ENCODE measurements at regions not wholly inside any gene's neighbourhood (a gene's known extent, or its start where the extent isn't known, plus 50 kb on each side); places are given as distances from the start of the nearest gene placed in this dataset.

DNA sequence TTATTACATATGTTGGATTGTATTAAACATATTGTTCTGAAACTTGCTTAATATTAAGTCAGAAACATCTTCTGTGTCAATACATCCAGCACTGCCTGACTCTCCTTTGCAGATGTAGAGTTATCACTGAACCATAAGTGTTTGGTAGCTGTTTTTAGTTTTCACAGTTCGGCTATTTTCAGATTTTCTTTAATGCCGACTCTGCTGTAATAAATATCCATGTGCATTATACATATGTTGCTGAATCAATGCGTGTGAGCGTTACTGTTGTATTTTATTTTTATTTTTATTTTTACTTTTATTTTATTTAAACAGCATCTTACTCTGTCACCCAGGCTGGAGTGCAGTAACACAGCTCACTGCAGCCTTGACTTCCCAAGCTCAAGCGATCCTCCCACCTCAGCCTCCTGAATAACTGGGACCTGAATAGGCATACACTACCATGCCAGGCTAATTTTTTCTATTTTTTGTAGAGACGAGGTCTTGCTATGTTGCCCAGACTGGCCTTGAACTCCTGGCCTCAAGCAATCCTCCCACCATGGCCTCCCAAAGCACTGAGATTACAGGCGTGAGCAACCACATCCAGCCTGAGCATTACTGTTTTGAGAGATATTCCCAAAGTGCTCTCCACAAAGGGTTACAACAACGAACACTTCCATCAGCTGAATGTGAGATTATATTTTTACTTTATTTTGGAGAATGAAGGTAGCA lies 50.7 kb upstream of the NOCT start:
- Histone ChIP-seq H3K9me3 (no peaks in the 10 kb centered on the region), H3K36me3 (replicated peaks) (no peaks in the 10 kb centered on the region), H3K27me3 (ENCODE audit: low read depth) (no peaks in the 10 kb centered on the region; the same call in 1 of the 2 replicates), H3K4me1 (no peaks in the 10 kb centered on the region; the same call in 1 of the 2 replicates), H3K4me3 (no peak overlapping the region)
- DNase-seq (ENCODE audit: low spot score in 2 of 2): no peak
- in situ Hi-C loops (cut with MboI; ENCODE audit: low sequenced_read_pairs): no loop called here

DNA sequence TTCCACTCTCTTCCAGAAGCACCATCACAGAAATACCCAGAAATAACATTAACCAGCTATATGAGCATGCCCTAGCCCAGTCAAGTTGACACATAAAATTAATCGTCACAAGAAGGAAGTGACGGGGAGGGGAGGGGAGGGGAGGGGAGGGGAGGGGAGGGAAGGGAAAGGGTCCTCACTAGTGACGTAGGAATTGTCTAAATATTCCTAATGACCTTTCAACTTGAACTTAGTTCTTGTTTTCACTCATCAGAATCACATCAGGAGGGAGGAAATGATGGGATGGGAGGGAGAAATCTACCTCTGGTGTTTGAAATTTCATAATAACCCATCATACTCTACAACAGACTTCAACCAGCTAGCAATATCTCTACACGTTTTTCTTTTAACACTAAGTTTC lies 52.2 kb upstream of the NOCT start:
- no peaks in the 10 kb centered on the region for H3K27me3 ChIP-seq (ENCODE audit: low read depth)
- H3K4me3 ChIP-seq: no peak overlapping the region

GRCh38 chr4:138961664-138962063 lies 53.9 kb upstream of the NOCT start:
- no peaks in the 10 kb centered on the region for H3K9me3 ChIP-seq
- no peak for DNase-seq (ENCODE audit: low spot score in 2 of 2)
- in situ Hi-C loops (cut with MboI; ENCODE audit: low sequenced_read_pairs): no loop called here
- H3K4me3 ChIP-seq: no peak overlapping the region
- no peaks in the 10 kb centered on the region for H3K27me3 ChIP-seq (ENCODE audit: low read depth)
- no peaks in the 10 kb centered on the region for H3K36me3 ChIP-seq (replicated peaks)
- no peaks in the 10 kb centered on the region for H3K4me1 ChIP-seq

More for the DNA sequence above, 52.2 kb upstream of the NOCT start:
- no peaks in the 10 kb centered on the region for H3K36me3 ChIP-seq (replicated peaks)
- H3K9me3 ChIP-seq: no peaks in the 10 kb centered on the region
- in situ Hi-C loops (cut with MboI; ENCODE audit: low sequenced_read_pairs): no loop called here
- no peaks in the 10 kb centered on the region for H3K4me1 ChIP-seq
- no peak for DNase-seq (ENCODE audit: low spot score in 2 of 2)

GRCh38 chr4:138961129-138961528 lies 54.5 kb upstream of the NOCT start:
- H3K9me3 ChIP-seq: no peaks in the 10 kb centered on the region

DNA sequence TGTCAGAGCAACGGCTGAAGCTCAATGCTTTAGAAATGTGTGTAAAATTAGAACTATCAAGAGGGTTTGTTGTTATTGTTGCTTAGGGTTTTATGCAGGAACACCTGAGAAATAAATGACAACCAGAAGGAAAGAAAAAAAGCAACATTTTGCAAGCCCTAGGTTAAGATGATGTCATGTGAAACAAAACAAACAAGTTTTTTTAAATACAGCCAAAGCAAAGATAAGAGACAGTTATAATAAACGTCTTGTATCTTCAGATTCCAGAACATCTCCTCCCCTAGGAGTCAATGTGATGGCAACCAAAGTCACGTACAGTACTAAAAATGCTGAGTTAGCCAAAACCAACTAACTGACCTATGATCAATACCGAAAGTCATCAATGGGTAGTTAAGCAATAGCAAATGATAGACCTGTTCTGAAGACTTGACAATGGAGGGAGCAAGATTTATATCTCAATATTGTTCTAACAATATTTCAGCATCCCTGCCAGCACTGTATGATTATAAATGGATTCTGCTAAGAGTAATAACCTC lies 55.3 kb upstream of the NOCT start:
- no peak overlapping the region for H3K4me3 ChIP-seq
- in situ Hi-C loops (cut with MboI; ENCODE audit: low sequenced_read_pairs): no loop called here
- no peaks in the 10 kb centered on the region for H3K36me3 ChIP-seq (replicated peaks)

More at GRCh38 chr4:138961129-138961528, 54.5 kb upstream of the NOCT start:
- DNase-seq (ENCODE audit: low spot score in 2 of 2): no peak
- Histone ChIP-seq H3K4me3 (no peak overlapping the region), H3K27me3 (ENCODE audit: low read depth) (no peaks in the 10 kb centered on the region), H3K4me1 (no peaks in the 10 kb centered on the region), H3K36me3 (replicated peaks) (no peaks in the 10 kb centered on the region)
- in situ Hi-C loops (cut with MboI; ENCODE audit: low sequenced_read_pairs): no loop called here

DNA sequence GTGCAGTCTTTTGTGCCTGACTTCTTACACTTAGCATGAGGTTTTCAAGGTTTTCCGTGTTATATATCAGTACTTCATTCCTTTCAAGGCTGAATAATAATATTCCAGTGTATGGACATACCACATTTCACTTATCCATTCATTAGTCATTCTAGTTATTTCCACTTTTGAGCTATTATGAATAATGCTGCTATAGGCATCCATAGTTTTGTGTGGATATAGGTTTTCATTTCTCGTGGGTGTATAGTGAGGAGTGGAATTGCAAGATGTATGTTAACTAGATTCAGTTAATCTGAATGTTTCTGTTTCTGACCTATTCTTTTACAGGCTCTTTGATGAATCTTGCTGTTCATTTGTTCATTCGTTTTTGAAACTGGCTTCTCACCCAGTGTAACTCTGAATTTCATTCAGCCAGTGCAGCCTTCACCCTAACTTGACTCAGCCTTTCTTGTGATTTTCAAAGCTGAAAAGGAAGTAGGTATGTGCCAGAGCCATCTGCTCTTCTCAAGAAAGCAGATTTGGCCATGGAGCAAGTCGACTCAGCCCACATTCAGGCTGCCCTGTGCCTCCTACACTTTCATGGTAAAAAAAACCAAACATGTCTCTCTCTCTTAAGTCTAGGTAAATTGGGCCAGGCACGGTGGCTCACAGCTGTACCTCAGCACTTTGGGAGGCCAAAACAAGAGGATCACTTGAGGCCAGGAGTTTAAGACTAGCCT lies 56.3 kb upstream of the NOCT start:
- H3K9me3 ChIP-seq: no peaks in the 10 kb centered on the region
- H3K27me3 ChIP-seq (ENCODE audit: low read depth): no peaks in the 10 kb centered on the region
- H3K36me3 ChIP-seq (replicated peaks): no peaks in the 10 kb centered on the region
- DNase-seq (ENCODE audit: low spot score in 2 of 2): no peak
- no peak overlapping the region for H3K4me3 ChIP-seq
- no peaks in the 10 kb centered on the region for H3K4me1 ChIP-seq
- in situ Hi-C loops (cut with MboI; ENCODE audit: low sequenced_read_pairs): no loop called here

More for the DNA sequence above, 55.3 kb upstream of the NOCT start:
- H3K4me1 ChIP-seq: no peaks in the 10 kb centered on the region
- DNase-seq (ENCODE audit: low spot score in 2 of 2): no peak
- H3K27me3 ChIP-seq (ENCODE audit: low read depth): no peaks in the 10 kb centered on the region
- no peaks in the 10 kb centered on the region for H3K9me3 ChIP-seq

DNA sequence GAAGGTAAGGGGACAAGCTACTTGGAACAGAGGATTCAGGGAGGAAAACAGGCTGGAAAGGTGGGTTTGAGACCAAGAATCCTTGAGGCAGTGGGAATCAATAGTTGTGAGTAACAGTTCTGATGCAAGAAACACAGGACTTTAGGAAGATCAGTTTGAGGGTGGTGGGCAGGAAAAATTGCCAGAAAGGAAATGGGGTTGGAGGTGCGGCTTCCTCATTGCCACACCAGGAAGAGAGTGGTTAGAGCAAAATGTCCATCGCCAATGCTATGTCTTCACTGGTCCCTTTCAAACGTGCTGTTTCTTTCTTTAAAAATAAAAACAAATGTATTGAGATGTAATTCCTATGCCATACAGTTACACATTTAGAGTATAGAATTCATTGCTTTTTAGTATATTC lies 57.1 kb upstream of the NOCT start:
- Histone ChIP-seq H3K9me3 (no peaks in the 10 kb centered on the region), H3K4me1 (no peaks in the 10 kb centered on the region), H3K36me3 (replicated peaks) (no peaks in the 10 kb centered on the region), H3K4me3 (no peak overlapping the region), H3K27me3 (ENCODE audit: low read depth) (no peaks in the 10 kb centered on the region)
- DNase-seq (ENCODE audit: low spot score in 2 of 2): no peak
- in situ Hi-C loops (cut with MboI; ENCODE audit: low sequenced_read_pairs): no loop called here

GRCh38 chr4:138957302-138957701 lies 58.3 kb upstream of the NOCT start:
- no peak for DNase-seq (ENCODE audit: low spot score in 2 of 2)
- H3K36me3 ChIP-seq (replicated peaks): no peaks in the 10 kb centered on the region
- in situ Hi-C loops (cut with MboI; ENCODE audit: low sequenced_read_pairs): no loop called here
- no peaks in the 10 kb centered on the region for H3K27me3 ChIP-seq (ENCODE audit: low read depth)
- no peaks in the 10 kb centered on the region for H3K4me1 ChIP-seq
- no peak overlapping the region for H3K4me3 ChIP-seq
- H3K9me3 ChIP-seq: no peaks in the 10 kb centered on the region

DNA sequence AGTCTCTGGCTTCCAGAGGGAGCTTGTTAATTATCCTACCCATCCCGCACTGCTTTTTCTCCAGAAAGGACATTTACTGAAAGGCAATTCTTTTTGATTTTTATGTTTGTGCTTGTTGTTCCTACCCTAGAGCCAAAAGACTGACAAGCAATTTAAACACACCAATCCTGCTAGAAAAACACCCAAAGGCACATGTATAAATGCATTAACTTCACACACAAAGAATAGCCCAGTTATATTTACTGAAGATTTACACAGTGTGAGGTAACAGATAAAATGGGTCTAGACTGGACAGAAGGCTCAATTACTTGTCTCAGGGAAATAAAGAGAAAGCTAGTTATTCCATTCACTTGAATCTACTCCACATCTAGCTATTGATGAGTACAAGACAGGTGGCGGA lies 61.2 kb upstream of the NOCT start:
- H3K36me3 ChIP-seq (replicated peaks): no peaks in the 10 kb centered on the region
- in situ Hi-C loops (cut with MboI; ENCODE audit: low sequenced_read_pairs): no loop called here
- no peaks in the 10 kb centered on the region for H3K27me3 ChIP-seq (ENCODE audit: low read depth)
- H3K4me3 ChIP-seq: no peak overlapping the region
- H3K9me3 ChIP-seq: no peaks in the 10 kb centered on the region
- no peaks in the 10 kb centered on the region for H3K4me1 ChIP-seq
- no peak for DNase-seq (ENCODE audit: low spot score in 2 of 2)

- H3K4me3 ChIP-seq: no peak overlapping the region
- no peaks in the 10 kb centered on the region for H3K9me3 ChIP-seq
- H3K4me1 ChIP-seq: no peaks in the 10 kb centered on the region
- no peak for DNase-seq (ENCODE audit: low spot score in 2 of 2)
- in situ Hi-C loops (cut with MboI; ENCODE audit: low sequenced_read_pairs): no loop called here
- no peaks in the 10 kb centered on the region for H3K27me3 ChIP-seq (ENCODE audit: low read depth)
- no peaks in the 10 kb centered on the region for H3K36me3 ChIP-seq (replicated peaks)
Observed at GRCh38 chr4:138953961-138954371, 61.6 kb upstream of the NOCT start.

DNA sequence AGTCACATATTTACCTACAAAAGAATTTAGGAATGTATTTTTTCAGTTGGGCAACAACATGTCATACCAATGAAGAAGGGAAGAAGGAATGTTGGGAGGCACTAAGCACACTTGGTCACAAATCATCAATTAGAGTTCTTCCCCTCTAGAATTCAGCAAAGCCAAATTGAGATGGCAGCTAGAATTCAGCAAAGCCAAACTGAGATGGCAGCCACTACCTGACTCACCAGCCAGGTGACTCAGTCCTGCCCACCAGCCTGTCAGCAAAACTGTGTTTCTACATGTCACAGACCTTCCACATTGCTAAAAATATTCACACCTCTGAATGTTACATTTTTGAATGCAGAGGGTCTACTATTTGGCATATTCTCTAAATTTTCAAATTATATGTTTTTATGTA lies 63.2 kb upstream of the NOCT start:
- DNase-seq (ENCODE audit: low spot score in 2 of 2): no peak
- Histone ChIP-seq H3K36me3 (replicated peaks) (no peaks in the 10 kb centered on the region), H3K4me3 (no peak overlapping the region), H3K4me1 (no peaks in the 10 kb centered on the region), H3K27me3 (ENCODE audit: low read depth) (no peaks in the 10 kb centered on the region), H3K9me3 (no peaks in the 10 kb centered on the region)
- in situ Hi-C loops (cut with MboI; ENCODE audit: low sequenced_read_pairs): no loop called here

DNA sequence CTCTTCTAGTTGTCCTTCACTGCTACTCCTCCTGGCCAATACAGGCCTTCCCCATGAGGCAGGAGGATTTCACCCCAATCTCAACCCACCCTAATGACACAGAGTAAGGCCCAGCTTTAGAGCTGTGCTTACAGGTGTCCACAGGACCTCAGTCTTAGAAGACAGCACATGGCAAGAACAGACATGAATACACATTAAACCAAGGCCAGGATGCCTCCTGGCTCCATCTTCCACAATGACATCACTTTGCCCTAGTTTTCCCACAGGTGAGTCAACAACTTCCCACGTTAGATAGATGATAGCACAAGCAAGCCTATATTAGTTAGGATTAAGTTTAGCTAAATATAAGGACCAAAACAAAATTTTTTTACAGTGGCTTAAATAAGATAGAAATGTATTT lies 63.8 kb upstream of the NOCT start:
- Histone ChIP-seq H3K27me3 (ENCODE audit: low read depth) (no peaks in the 10 kb centered on the region), H3K4me3 (no peak overlapping the region), H3K36me3 (replicated peaks) (no peaks in the 10 kb centered on the region), H3K4me1 (no peaks in the 10 kb centered on the region), H3K9me3 (no peaks in the 10 kb centered on the region)
- no peak for DNase-seq (ENCODE audit: low spot score in 2 of 2)
- in situ Hi-C loops (cut with MboI; ENCODE audit: low sequenced_read_pairs): no loop called here

- H3K36me3 ChIP-seq (replicated peaks): no peaks in the 10 kb centered on the region
- peaks cover 8% of the 10 kb centered on the region for H3K4me1 ChIP-seq
- no peak overlapping the region for H3K4me3 ChIP-seq
- H3K9me3 ChIP-seq: no peaks in the 10 kb centered on the region
- no peaks in the 10 kb centered on the region for H3K27me3 ChIP-seq (ENCODE audit: low read depth)
- no peak for DNase-seq (ENCODE audit: low spot score in 2 of 2)
- in situ Hi-C loops (cut with MboI; ENCODE audit: low sequenced_read_pairs): loop anchor here (25.0 kb wide), 1 partner anchor 913 kb away; no protein-coding TSS in a partner anchor
Observed at GRCh38 chr4:138949866-138950265, 65.7 kb upstream of the NOCT start.

- no peak overlapping the region for H3K4me3 ChIP-seq
- H3K4me1 ChIP-seq: peaks cover 8% of the 10 kb centered on the region
- no peaks in the 10 kb centered on the region for H3K27me3 ChIP-seq (ENCODE audit: low read depth)
- no peak for DNase-seq (ENCODE audit: low spot score in 2 of 2)
- in situ Hi-C loops (cut with MboI; ENCODE audit: low sequenced_read_pairs): loop anchor here (25.0 kb wide), 1 partner anchor 912 kb away; no protein-coding TSS in a partner anchor
- H3K9me3 ChIP-seq: no peaks in the 10 kb centered on the region
- no peaks in the 10 kb centered on the region for H3K36me3 ChIP-seq (replicated peaks)
Observed at GRCh38 chr4:138948918-138949317, 66.7 kb upstream of the NOCT start.
